NOMO-1 treated with DMSO at 0.1 percent for 48 hours (cell line): ENCODE measurements at regions not wholly inside any gene's neighbourhood (a gene's known extent, or its start where the extent isn't known, plus 50 kb on each side); places are given as distances from the start of the nearest gene placed in this dataset.
"Not testable (repeated sequence)": the region's sequence is repeated elsewhere in the genome, so short reads cannot be mapped to it uniquely, and the experiment has no call there.

Experiments
- DNase-seq: peaks from one replicate; lab custom pipeline; 2025; ENCODE audit not compliant: unreplicated experiment; lab: John Stamatoyannopoulos, UW

DNA sequence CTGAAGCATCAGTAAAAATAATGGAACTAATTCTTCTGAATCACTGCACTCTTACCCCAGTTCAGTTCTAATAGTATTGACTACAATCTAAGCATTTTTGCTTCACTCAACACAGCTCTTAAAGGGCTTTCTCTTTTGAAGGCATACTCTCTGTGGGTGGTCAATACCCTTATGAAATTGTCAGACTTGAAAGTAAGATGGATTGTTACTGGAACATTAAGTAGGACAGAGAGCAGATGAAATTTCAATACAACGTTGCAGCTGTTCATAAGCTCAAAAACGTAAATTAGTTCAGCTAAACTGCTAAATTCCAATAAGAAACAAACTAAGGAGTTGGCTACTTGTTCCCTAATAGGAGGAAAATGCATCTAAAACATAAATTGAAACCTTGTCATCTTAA lies 352.3 kb upstream of the TENM3 start:
- DNase-seq, result no peak

DNA sequence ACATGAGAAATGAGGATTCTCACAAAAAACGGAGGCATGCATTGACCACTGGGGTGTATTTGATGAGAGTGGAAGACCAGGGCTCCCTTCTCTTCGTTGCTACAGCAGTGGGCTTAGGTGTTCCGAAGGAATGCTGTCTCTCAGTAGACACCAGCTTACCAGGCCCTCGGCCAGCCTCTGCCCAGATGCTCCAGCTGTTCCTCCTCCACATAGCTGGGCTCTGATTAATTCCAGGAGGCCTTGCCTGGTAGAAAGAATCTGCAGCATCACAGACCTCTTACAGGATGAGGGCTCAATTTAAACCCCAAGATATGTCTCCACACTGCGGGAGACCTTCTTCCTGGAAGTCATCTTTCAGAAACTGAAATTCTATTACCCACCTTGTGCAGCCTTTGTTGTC lies 346.6 kb upstream of the TENM3 start:
- no peak for DNase-seq

DNA sequence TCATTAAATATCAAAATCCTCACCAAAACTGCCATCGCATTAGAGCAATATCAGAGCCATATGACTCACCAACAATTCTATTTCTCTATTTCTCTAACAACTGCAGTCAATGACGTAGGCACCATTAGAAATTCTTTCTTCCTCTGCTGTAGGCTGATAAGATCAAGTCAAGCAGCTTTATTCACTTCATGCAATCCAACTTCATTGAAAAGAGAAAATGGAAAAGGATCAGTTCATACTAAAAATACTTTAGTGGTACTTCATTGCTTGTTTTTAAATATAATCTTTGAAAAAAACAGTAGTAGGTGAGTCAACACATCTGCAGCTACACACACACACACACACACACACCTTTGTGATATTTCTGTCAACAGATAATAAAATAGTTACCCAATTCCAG lies 345.3 kb upstream of the TENM3 start:
- DNase-seq, result no peak

DNA sequence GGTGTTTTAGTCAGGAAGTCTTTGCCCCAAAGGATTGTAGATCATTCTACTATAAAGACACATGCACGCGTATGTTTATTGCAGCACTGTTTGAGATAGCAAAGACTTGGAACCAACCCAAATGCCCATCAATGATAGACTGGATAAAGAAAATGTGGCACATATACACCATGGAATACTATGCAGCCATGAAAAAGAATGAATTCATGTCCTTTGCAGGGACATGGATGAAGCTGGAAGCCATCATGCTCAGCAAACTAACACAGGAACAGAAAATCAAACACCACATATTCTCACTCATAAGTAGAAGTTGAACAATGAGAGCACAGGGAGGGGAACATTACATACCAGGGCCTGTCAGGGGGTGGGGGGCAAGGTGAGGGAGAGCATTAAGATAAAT lies 340.8 kb upstream of the TENM3 start:
- not testable (repeated sequence) for DNase-seq

DNA sequence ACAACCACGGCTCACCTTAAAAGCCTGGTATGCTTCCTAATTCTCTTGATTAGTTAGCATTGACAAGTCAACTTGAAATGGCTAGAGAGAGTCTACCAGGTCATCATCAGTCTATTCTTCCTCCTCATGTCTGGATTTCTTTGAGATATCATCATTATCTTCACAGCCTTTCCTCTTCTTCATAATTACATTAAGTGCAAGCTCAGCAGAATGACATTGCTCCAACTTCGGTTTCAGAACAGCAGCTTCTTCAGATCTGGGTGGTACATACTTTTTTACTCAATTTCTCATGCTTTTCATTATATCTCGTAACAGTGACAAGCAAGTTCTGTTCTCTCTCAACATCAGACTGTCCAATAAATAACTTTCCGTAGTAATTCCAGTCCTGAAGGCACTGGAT lies 337.5 kb upstream of the TENM3 start:
- DNase-seq, result no peak

DNA sequence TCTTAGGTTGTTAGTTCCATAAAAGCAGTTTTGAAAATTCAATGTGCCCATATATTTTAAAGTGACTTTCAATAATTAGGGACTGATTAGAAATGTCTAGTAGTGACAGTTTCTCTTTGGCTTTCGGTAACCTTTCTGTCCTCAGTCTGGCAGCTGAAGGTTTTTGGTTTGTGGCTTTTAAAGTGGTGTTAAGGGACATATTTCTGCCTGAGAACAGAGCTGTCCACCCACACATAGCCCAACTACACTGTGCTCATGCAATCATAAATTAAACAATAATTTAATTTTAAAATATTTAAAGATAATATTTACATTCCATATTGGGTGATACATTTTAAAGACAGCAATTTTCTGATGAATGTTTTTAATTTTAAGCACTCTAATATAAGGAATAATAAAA lies 335.0 kb upstream of the TENM3 start:
- DNase-seq, result no peak

DNA sequence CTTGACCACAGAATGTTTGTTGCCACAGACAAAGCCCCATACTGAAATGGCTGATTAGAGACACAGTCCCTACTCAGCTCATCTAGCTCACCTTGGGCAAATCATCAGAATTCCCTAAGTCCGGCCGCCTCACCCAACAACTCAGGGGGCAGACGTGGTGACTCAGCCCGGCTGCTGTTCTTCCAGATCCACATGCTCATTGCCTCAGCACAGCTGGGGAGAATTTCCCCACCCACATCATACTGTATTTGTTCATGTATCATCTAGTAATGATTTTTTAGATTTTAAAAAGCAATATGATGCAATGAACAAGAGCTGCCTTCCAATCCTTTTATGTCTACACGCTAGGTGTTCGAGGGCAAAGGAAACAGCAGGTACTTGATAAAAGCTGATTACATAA lies 333.8 kb upstream of the TENM3 start:
- no peak for DNase-seq

DNA sequence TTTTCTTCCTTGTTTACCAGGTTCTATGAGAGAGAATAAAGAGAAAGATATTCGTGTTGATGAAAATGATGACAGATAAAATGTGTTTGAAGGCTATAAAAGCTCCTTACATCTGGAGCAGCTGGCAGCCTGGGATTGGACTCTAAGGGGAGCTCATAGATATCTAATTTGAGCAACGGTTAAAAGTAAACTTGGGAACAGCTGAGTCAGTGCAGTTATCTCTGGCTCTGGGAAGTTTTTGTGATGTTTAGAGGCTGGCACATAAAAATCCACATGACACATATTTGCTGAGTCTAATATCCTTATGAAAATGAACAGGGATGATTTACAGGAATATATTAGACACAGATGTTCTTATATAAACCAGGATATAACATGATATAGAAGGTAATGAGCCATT lies 331.8 kb upstream of the TENM3 start:
- no peak for DNase-seq

DNA sequence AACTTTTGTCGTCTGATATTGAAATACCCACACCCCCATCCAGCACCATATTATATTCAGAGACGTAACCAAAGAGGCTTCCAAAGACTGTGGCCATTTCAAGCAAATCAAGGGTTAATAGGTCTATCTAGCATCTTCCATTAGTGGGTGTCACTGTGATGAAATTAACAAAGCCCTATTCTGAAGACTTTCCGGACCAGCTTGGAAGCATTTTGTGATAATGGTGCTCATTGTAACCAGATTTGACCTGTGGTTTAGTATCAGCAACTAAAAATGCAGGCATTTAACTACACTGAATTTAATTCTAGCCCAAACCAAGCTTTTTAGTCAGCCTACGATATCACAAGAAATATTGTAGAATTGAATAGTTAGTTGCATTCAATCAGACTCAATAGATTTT lies 309.7 kb upstream of the TENM3 start:
- no peak for DNase-seq

DNA sequence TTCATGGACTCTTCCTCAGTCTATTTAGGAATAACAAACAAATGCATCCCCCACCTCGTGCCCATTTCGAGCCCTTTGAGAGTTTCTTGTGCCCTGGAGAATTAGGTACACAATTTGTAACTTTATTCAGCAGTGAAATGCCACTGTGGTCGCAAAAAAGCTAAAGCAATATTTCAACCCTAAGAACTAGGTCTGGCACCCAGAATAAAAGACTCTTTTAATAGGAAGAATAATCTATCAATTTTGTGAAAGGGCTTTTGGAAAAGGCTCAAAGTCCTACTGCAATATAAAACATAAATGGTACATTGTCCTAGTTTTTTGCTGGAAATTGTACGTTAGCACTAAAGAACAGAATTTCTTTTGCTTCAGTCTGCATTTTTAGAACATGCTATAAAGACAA lies 304.6 kb upstream of the TENM3 start:
- DNase-seq, result no peak

DNA sequence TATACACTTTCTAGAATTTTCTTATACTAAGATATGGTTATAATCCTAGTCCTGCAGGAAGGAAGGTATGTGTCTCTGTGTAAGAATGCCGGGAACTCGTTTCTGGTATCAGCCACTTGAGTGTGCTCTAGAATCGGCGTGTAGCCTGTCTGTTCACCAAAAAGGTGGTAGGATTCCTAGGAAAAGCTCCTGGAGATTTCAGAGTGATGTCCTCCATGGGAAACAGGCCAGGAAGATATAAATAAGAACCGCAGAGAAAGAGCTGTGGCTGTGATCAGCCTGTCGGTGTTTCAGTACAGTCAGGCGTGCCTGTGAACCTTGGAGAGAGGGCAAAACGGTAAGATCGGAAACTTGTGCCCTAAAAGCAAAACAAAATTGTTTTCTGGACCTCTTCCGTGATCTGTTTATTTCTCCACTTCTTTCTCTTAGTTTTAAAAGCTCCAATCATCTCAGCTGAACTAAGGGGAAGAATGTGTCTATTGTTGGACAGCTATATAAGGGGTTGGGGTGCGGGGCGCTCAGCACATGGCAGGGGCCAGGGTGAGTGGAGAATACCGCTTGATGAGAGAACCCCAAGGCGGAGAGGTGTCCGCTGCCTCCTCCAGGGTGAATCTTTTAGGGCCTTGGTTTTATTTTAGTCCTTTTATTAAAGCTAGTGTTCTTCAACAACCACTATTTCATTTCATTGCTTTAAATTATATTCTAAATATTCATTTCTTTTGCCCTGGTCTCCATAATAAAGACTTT lies 303.8 kb upstream of the TENM3 start:
- DNase-seq, result no peak

DNA sequence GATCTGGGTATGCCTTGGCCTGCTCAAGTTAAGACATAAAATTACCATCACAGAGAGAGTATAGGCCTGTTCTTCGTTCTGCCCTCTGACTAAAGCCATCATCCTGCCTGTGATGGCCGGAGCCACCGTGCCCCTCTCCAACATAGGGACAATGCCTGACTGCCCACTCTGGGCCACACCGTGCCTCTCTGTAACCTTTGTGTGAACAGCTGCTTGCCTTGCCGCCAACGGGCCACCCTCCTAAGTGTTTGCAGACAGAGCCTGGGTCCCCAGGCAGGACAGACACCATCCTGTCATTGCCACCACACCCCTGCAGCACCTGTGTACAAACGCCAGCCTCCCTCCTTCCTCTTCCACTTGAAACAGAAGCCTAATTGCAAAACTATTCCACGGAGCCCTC lies 298.7 kb upstream of the TENM3 start:
- no peak for DNase-seq

DNA sequence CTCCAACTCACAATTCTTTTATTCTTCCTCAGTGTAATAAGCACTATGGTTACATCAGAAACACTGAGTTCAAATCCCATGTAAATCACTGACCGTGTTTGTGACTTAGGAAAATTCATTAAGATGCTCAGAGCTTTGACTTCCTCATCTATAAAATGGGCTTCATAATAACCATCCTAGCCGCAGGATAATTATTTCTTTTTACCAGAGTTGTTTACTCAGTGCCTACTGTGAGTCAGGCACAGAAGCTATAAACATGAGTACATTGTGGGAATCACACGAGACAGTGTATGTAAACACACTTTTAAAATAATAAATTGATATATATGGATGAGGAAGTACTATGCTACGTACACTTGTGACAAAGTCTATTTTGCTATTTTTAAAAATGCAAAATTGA lies 296.3 kb upstream of the TENM3 start:
- no peak for DNase-seq

DNA sequence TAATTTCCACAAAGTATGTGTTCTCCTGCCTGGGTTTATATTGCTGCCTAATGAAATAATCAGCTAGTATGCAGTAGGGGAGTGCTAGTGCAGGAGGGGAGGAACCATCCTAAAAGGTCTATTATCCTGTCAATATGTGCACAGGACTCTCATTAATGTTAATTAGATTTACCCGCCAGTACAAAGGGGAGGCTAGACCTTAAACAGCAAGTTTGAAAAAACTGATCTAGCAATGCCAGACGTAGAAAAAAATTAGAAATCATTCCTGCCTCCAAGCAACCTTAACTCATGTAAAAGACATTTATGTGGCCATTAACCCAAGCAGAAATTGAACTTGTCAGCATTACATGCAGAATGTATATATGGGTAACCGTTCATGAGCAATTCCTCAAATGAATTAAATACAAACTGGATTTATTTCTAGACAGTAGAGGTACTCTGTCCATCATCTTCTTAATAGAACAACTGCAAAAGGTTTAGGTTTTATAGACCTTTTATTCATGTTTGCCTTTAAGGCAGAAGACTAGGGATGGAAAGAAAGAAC lies 294.3 kb upstream of the TENM3 start:
- no peak for DNase-seq

DNA sequence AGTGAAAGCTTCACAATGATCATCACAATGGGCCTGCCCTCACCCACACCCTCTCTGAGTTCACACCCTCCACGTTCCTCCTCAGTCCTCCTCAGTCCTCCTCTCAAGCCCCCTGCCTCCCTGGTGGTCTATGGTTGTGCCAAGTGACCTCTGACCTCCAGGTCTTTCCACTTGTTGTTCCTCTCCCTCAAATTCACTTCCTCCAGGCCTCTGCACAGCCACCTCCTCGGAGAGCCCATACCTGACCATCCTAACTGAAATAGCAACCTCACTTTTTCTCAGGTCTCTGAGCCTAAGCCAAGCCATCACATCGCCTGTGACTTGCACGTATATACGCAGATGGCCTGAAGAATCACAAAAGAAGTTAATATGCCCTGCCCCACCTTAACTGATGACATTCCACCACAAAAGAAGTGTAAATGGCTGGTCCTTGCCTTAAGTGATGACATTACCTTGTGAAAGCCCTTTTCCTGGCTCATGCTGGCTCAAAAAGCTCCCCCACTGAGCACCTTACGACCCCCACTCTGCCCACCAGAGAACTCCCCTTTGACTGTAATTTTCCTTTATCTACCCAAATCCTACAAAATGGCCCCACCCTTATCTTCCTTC lies 293.4 kb upstream of the TENM3 start:
- no peak for DNase-seq

DNA sequence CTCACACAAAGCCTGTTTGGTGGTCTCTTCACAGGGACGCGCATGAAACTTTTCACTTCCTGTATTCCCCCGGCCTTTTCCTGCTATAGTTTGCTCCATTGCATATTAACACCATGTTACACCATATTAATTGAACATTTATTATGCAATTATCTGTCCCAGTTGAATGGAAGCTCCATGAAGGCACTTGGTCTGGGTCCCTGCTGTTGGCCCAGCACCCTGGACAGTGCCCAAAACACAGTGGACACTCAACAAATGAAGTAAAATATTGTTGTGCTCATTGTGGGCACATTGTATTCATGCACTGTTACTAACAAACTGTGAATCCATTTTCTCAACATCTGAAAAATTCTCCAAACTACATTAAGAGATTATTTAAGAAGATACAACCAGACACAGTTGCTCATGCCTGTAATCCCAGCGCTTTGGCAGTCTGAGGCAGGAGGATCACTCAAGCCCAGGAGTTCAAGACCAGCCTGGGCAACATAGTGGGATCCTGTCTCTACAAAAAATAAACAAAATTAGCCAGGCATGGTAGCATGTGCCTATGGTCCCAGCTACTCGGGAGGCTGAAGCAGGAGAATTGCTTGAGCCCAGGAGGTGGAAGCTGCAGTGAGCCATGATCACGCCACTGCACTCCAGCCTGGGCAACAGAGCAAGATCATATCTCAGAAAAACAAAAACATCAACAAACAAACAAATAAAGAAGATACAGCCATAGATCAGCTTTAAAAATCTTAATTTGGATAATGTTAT lies 292.7 kb upstream of the TENM3 start:
- DNase-seq, result no peak

DNA sequence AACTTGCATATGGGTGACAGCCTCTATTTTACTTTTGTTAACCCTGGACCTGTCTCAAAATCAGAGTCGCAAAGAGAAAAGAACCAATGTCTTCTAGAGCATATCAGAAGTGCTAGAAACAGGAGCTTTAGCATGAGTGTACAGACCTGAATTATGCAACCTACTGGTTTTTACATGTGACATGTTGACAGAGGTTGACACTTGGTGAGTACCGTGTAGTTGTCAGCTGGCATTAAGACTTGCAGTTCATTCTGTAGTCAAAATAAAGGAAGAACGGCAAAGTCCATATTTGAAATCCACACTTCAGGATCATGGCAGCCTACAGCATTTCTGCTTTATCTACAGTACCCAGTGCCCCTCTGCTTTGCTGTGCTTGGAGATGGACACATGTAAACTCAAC lies 291.9 kb upstream of the TENM3 start:
- no peak for DNase-seq

DNA sequence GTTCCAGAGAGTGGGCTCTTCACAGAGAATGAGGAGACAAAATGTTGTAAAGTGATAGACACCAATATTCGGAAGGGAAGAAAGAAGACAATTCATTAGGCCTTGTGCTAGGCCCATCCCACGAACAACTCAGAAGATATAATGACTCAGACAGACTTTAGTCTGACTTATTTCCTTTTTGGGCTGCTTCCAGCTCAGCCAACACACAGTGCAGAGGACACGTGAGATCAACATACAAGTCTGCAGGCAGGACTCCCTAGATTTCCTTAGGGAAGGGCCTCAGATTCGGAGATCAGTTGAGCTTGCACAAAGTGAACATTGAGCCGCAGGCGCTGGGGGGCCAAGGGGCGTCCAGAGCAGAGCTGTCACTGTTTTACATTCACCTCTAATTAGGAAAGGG lies 290.7 kb upstream of the TENM3 start:
- no peak for DNase-seq

DNA sequence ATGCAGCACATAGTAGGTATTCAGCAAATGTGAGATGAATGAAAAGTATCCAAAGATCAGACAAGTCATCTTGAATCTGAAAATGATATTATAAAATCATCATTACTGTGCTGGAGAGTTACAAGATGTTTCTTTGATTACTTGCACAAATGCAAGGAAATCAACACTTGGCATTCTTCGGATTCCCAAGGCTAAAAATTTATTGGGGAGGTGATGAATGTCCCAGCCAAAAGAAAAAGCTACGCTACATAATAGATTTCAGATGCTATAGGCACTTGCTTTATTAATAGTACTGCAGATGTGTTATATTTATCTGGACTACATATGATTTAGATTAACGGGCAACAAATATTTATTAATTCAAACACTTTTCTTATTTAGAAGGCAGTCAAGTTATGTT lies 286.7 kb upstream of the TENM3 start:
- no peak for DNase-seq

DNA sequence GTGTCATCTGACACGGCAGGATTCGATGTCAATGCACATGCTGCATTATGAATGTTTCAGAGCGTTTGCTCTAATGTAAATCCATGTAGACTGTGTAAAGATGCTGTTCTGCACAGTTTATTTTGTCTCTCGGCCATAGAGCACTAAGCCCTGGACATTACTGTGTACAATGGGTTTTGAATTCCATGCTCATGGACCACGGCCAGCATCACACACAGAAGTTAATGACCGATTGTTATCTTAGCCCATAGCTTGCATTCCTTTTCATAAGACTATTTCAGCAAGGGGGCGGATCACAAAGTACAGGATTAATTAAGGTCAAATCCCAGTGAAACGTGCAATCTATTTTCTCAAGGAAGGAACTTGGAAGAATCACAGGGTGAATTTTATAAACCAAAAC lies 286.1 kb upstream of the TENM3 start:
- no peak for DNase-seq

DNA sequence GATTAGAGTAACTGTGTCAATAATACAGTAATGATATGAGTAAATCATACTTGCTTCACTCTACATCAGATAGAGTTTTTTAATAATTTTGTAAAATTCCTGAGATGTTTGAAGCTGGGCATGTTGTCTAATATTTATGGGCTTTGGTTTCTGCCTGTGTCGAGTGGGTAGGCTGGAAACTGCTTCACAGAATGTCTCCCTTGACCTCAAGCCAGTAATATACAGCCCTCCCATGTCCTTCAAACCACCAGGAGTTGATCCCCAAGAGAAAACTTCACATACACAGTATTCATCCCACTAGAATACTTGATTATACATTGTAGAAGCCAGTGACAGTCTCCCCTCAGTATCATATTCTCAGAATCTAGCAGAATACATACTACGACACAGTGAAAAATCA lies 284.8 kb upstream of the TENM3 start:
- DNase-seq, result no peak

DNA sequence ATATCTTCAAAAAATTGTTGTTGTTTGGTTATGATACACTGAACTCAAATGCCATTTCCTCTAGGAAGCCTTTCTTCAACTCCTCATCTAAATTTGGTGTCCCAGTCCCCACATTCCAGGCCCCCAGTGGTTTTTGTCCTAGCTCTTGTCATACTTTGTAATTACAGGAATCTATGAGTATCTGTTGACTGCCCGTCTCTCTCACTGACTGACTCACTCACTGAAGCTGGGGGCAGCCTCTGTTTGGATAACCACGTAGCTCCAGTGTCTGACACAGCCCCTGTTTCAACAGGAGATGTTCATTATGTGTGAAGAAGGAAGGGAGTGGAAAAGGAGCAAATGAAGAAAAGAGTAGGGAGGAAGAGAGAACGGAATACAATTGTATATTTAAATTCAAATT lies 284.1 kb upstream of the TENM3 start:
- no peak for DNase-seq
